Keratinocyte (primary cell): ENCODE measurements at regions not wholly inside any gene's neighbourhood (a gene's known extent, or its start where the extent isn't known, plus 50 kb on each side); places are given as distances from the start of the nearest gene placed in this dataset.

Experiments used
- DNase-seq: peaks from one replicate; pipeline ENCODE4 v3.0.0-alpha.2; 2011; ENCODE audit warnings: low read depth, missing footprints, low spot score
- FAIRE-seq: peaks from 2 replicates; lab custom pipeline; 2011; peaks lifted over from hg19 to GRCh38; lab: Jason Lieb, UNC
- H2AFZ ChIP-seq: 2 replicates; pipeline ENCODE4 v1.6.0; 2012; ENCODE audit warnings: low read length, control low read depth, inconsistent platforms; ENCODE audit not compliant: control insufficient read depth
- H3K27ac ChIP-seq: 2 replicates; pipeline ENCODE4 v1.5.1; 2011; ENCODE audit warnings: low read length; ENCODE audit not compliant: control insufficient read depth, insufficient read depth
- H3K27me3 ChIP-seq: 3 replicates; pipeline ENCODE4 v1.6.0; 2011; ENCODE audit warnings: low read length; ENCODE audit not compliant: control insufficient read depth, insufficient read depth; ENCODE audit errors: extremely low read depth
- H3K36me3 ChIP-seq, 2 experiments: 2 replicates in 1 of 2; 3 replicates in 1 of 2; pipeline ENCODE4 v1.5.1; 2011; ENCODE audit warnings: low read length in 2 of 2, mild to moderate bottlenecking in 1 of 2; ENCODE audit not compliant: control insufficient read depth in 2 of 2, insufficient read depth in 2 of 2; ENCODE audit errors: extremely low read depth in 1 of 2
- H3K4me1 ChIP-seq: 3 replicates; pipeline ENCODE4 v1.5.1; 2011; ENCODE audit warnings: low read length; ENCODE audit not compliant: control insufficient read depth, insufficient read depth; ENCODE audit errors: extremely low read depth
- H3K4me2 ChIP-seq: 3 replicates; pipeline ENCODE4 v1.6.0; 2011; ENCODE audit warnings: low read depth, low read length; ENCODE audit not compliant: control insufficient read depth, insufficient read depth; ENCODE audit errors: extremely low read depth
- H3K4me3 ChIP-seq, 3 experiments: fragments of 200-600 bp in 1 of 3; sonication (generic) in 1 of 3; 2 replicates in 2 of 3; 3 replicates in 1 of 3; pipeline ENCODE4 v1.5.1; 2011 to 2016; ENCODE audit warnings: low read length in 3 of 3, mild to moderate bottlenecking in 3 of 3, control low read depth in 2 of 3, inconsistent platforms in 1 of 3, low read depth in 1 of 3, mixed read lengths in 1 of 3, mixed run types in 1 of 3, moderate library complexity in 1 of 3; ENCODE audit not compliant: control insufficient read depth in 2 of 3, insufficient read depth in 2 of 3; ENCODE audit errors: extremely low read depth in 1 of 3
- H3K79me2 ChIP-seq: 2 replicates; pipeline ENCODE4 v1.6.0; 2012; ENCODE audit warnings: low read length; ENCODE audit not compliant: control insufficient read depth, insufficient read depth
- H3K9ac ChIP-seq: 3 replicates; pipeline ENCODE4 v1.6.0; 2011; ENCODE audit warnings: low read length; ENCODE audit not compliant: control insufficient read depth, insufficient read depth; ENCODE audit errors: extremely low read depth
- H3K9me1 ChIP-seq: 3 replicates; pipeline ENCODE4 v1.6.0; 2011; ENCODE audit warnings: low read length; ENCODE audit not compliant: control insufficient read depth, insufficient read depth; ENCODE audit errors: extremely low read depth
- H3K9me3 ChIP-seq: 2 replicates; pipeline ENCODE4 v1.5.1; 2012; ENCODE audit warnings: low read depth, low read length; ENCODE audit not compliant: control insufficient read depth
- H4K20me1 ChIP-seq: 3 replicates; pipeline ENCODE4 v1.6.0; 2011; ENCODE audit warnings: low read length; ENCODE audit not compliant: control insufficient read depth, insufficient read depth; ENCODE audit errors: extremely low read depth
- CTCF ChIP-seq, 3 experiments: IDR thresholded peaks in 1 of 3; conservative IDR thresholded peaks in 1 of 3; optimal IDR thresholded peaks in 1 of 3; 2 replicates in 2 of 3; 3 replicates in 1 of 3; pipeline versions ENCODE3 to v1.5.1; 2011; ENCODE audit warnings: low read length in 3 of 3, mild to moderate bottlenecking in 3 of 3, moderate library complexity in 2 of 3, control low read depth in 1 of 3, inconsistent platforms in 1 of 3; ENCODE audit not compliant: insufficient read depth in 2 of 3; ENCODE audit errors: extremely low read depth in 1 of 3
- EZH2 ChIP-seq: IDR thresholded peaks from one replicate; pipeline ENCODE4 v1.6.1; 2012; ENCODE audit warnings: inconsistent platforms, mild to moderate bottlenecking, low read length, moderate library complexity
- dilution Hi-C: fragments of 300-500 bp; cut with MboI; formaldehyde crosslinking; loops from one replicate; pipeline ENCODE4 v1.7.0; 2020; ENCODE audit warnings: low sequenced_read_pairs; ENCODE audit not compliant: extremely low pct_ligation_motif_present

- H3K4me1 ChIP-seq: no peaks in the 10 kb centered on the region
- FAIRE-seq: no peak
- H3K27ac ChIP-seq: no peak overlapping the region
- no peak overlapping the region for H2AFZ ChIP-seq
- H3K4me3 ChIP-seq: no peak overlapping the region
- H3K9me1 ChIP-seq: no peaks in the 10 kb centered on the region
- H3K4me2 ChIP-seq: no peak overlapping the region
- H3K9ac ChIP-seq: no peak overlapping the region
- no peaks in the 10 kb centered on the region for H4K20me1 ChIP-seq
- TF ChIP-seq CTCF (optimal IDR thresholded peaks at IDR 0.05 in 1 of 3, IDR thresholded peaks at IDR 0.05 in 1 of 3, conservative IDR thresholded peaks at IDR 0.05 in 1 of 3; ENCODE audit: extremely low read depth in 1 of 3, insufficient read depth in 2 of 3, low read length in 3 of 3) (no peak), EZH2 (no peak)
- H3K9me3 ChIP-seq: no peaks in the 10 kb centered on the region
- no peaks in the 10 kb centered on the region for H3K36me3 ChIP-seq
- dilution Hi-C loops: no loop called here
- no peaks in the 10 kb centered on the region for H3K27me3 ChIP-seq
- no peaks in the 10 kb centered on the region for H3K79me2 ChIP-seq
- no peak for DNase-seq
Observed at GRCh38 chr1:37244083-37244480, 209.8 kb upstream of the GRIK3 start.

- FAIRE-seq (no peak), DNase-seq (no peak)
- dilution Hi-C loops: no loop called here
- H3K9ac ChIP-seq: no peak overlapping the region
- TF ChIP-seq CTCF (optimal IDR thresholded peaks at IDR 0.05 in 1 of 3, IDR thresholded peaks at IDR 0.05 in 1 of 3, conservative IDR thresholded peaks at IDR 0.05 in 1 of 3; ENCODE audit: extremely low read depth in 1 of 3, insufficient read depth in 2 of 3, low read length in 3 of 3): no peak
- TF ChIP-seq EZH2: no peak
- H3K9me1 ChIP-seq: no peaks in the 10 kb centered on the region
- H3K4me3 ChIP-seq: no peak overlapping the region
- no peak overlapping the region for H3K27ac ChIP-seq
- no peaks in the 10 kb centered on the region for H3K4me1 ChIP-seq
- no peaks in the 10 kb centered on the region for H3K79me2 ChIP-seq
- H3K9me3 ChIP-seq: no peaks in the 10 kb centered on the region
- H3K27me3 ChIP-seq: no peaks in the 10 kb centered on the region
- H3K4me2 ChIP-seq: no peak overlapping the region
- no peaks in the 10 kb centered on the region for H4K20me1 ChIP-seq
- no peaks in the 10 kb centered on the region for H3K36me3 ChIP-seq
- H2AFZ ChIP-seq: no peak overlapping the region
Observed at GRCh38 chr1:37244815-37245214, 210.5 kb upstream of the GRIK3 start.
